ENCODE measurements at regions not wholly inside any gene's neighbourhood (a gene's known extent, or its start where the extent isn't known, plus 50 kb on each side); places are given as distances from the start of the nearest gene placed in this dataset.

GRCh38 chr10:125230251-125230650 is 69.9 kb upstream of the CTBP2 start:
- no peak for TF ChIP-seq CTCF (conservative IDR thresholded peaks at IDR 0.05)
- TF ChIP-seq ZFX (IDR thresholded peaks at IDR 0.05) = no peak
